ENCODE measurements at regions not wholly inside any gene's neighbourhood (a gene's known extent, or its start where the extent isn't known, plus 50 kb on each side); places are given as distances from the start of the nearest gene placed in this dataset.

GRCh38 chr3:181615666-181616065, 96.1 kb upstream of the SOX2 start:
- Histone ChIP-seq H3K27me3 (no peaks in the 10 kb centered on the region), H3K27ac (no peak overlapping the region), H3K4me1 (ENCODE audit: low read depth) (no peaks in the 10 kb centered on the region), H3K36me3 (no peaks in the 10 kb centered on the region), H3K9me3 (ENCODE audit: low read depth) (no peaks in the 10 kb centered on the region), H3K4me3 (no peak overlapping the region)
- TF ChIP-seq CTCF (IDR thresholded peaks at IDR 0.05; ENCODE audit: low read depth, low read length): no peak
- DNase-seq (ENCODE audit: low read depth in 1 of 2, low spot score in 1 of 2): no peak

GRCh38 chr3:181614878-181615277, 96.8 kb upstream of the SOX2 start:
- no peaks in the 10 kb centered on the region for H3K36me3 ChIP-seq
- H3K9me3 ChIP-seq (ENCODE audit: low read depth): no peaks in the 10 kb centered on the region
- no peak for TF ChIP-seq CTCF (IDR thresholded peaks at IDR 0.05; ENCODE audit: low read depth, low read length)
- no peak for DNase-seq (ENCODE audit: low read depth in 1 of 2, low spot score in 1 of 2)
- H3K27me3 ChIP-seq: no peaks in the 10 kb centered on the region
- no peak overlapping the region for H3K4me3 ChIP-seq
- no peaks in the 10 kb centered on the region for H3K4me1 ChIP-seq (ENCODE audit: low read depth)
- H3K27ac ChIP-seq: no peak overlapping the region

GRCh38 chr3:181613813-181614212, 97.9 kb upstream of the SOX2 start:
- no peak for DNase-seq (ENCODE audit: low read depth in 1 of 2, low spot score in 1 of 2)
- H3K9me3 ChIP-seq (ENCODE audit: low read depth): no peaks in the 10 kb centered on the region
- no peak for TF ChIP-seq CTCF (IDR thresholded peaks at IDR 0.05; ENCODE audit: low read depth, low read length)
- no peak overlapping the region for H3K27ac ChIP-seq
- no peaks in the 10 kb centered on the region for H3K27me3 ChIP-seq
- H3K36me3 ChIP-seq: no peaks in the 10 kb centered on the region
- no peak overlapping the region for H3K4me3 ChIP-seq
- no peaks in the 10 kb centered on the region for H3K4me1 ChIP-seq (ENCODE audit: low read depth)

GRCh38 chr3:181613191-181613590, 98.5 kb upstream of the SOX2 start:
- Histone ChIP-seq H3K27me3 (no peaks in the 10 kb centered on the region), H3K9me3 (ENCODE audit: low read depth) (no peaks in the 10 kb centered on the region), H3K4me1 (ENCODE audit: low read depth) (no peaks in the 10 kb centered on the region), H3K27ac (no peak overlapping the region), H3K36me3 (no peaks in the 10 kb centered on the region), H3K4me3 (no peak overlapping the region)
- no peak for DNase-seq (ENCODE audit: low read depth in 1 of 2, low spot score in 1 of 2)
- no peak for TF ChIP-seq CTCF (IDR thresholded peaks at IDR 0.05; ENCODE audit: low read depth, low read length)

GRCh38 chr3:181610973-181611265, 100.8 kb upstream of the SOX2 start:
- DNase-seq (ENCODE audit: low read depth in 1 of 2, low spot score in 1 of 2): no peak
- Histone ChIP-seq H3K4me3 (no peak overlapping the region), H3K27me3 (no peaks in the 10 kb centered on the region), H3K9me3 (ENCODE audit: low read depth) (no peaks in the 10 kb centered on the region), H3K27ac (no peak overlapping the region), H3K36me3 (no peaks in the 10 kb centered on the region), H3K4me1 (ENCODE audit: low read depth) (no peaks in the 10 kb centered on the region)
- no peak for TF ChIP-seq CTCF (IDR thresholded peaks at IDR 0.05; ENCODE audit: low read depth, low read length)

All from cardiac muscle cell (in vitro differentiated cells and primary cell).